ENCODE measurements at regions not wholly inside any gene's neighbourhood (a gene's known extent, or its start where the extent isn't known, plus 50 kb on each side); places are given as distances from the start of the nearest gene placed in this dataset.

- Histone ChIP-seq H3K9me3 (ENCODE audit: control insufficient read depth in 2 of 2, low read length in 2 of 2) (no peaks in the 10 kb centered on the region), H3K36me3 (ENCODE audit: control insufficient read depth in 2 of 2, insufficient read depth in 2 of 2, low read length in 2 of 2) (no peaks in the 10 kb centered on the region), H3K27me3 (ENCODE audit: control insufficient read depth in 2 of 2, insufficient read depth in 2 of 2, low read length in 2 of 2) (no peaks in the 10 kb centered on the region), H3K9ac (ENCODE audit: low read depth in 1 of 2, low read length in 2 of 2) (no peak overlapping the region), H3K4me3 (ENCODE audit: low read length in 2 of 2) (no peak overlapping the region), H3K4me1 (ENCODE audit: control insufficient read depth in 2 of 2, insufficient read depth in 2 of 2, low read length in 2 of 2) (no peaks in the 10 kb centered on the region), H3K27ac (ENCODE audit: low read depth in 2 of 2, low read length in 2 of 2) (no peak overlapping the region)
Measured at GRCh38 chr9:86893811-86894490, 53.4 kb downstream of the GAS1 start.

GRCh38 chr9:86892576-86892975, 54.7 kb downstream of the GAS1 start:
- no peaks in the 10 kb centered on the region for H3K9me3 ChIP-seq (ENCODE audit: control insufficient read depth in 2 of 2, low read length in 2 of 2)
- no peaks in the 10 kb centered on the region for H3K4me1 ChIP-seq (ENCODE audit: control insufficient read depth in 2 of 2, insufficient read depth in 2 of 2, low read length in 2 of 2)
- H3K36me3 ChIP-seq (ENCODE audit: control insufficient read depth in 2 of 2, insufficient read depth in 2 of 2, low read length in 2 of 2), result no peaks in the 10 kb centered on the region
- H3K9ac ChIP-seq (ENCODE audit: low read depth in 1 of 2, low read length in 2 of 2), result no peak overlapping the region
- H3K27me3 ChIP-seq (ENCODE audit: control insufficient read depth in 2 of 2, insufficient read depth in 2 of 2, low read length in 2 of 2), result no peaks in the 10 kb centered on the region
- no peak overlapping the region for H3K4me3 ChIP-seq (ENCODE audit: low read length in 2 of 2)
- no peak overlapping the region for H3K27ac ChIP-seq (ENCODE audit: low read depth in 2 of 2, low read length in 2 of 2)

- Histone ChIP-seq H3K4me1 (ENCODE audit: control insufficient read depth in 2 of 2, insufficient read depth in 2 of 2, low read length in 2 of 2) (no peaks in the 10 kb centered on the region), H3K9ac (ENCODE audit: low read depth in 1 of 2, low read length in 2 of 2) (no peak overlapping the region), H3K27me3 (ENCODE audit: control insufficient read depth in 2 of 2, insufficient read depth in 2 of 2, low read length in 2 of 2) (no peaks in the 10 kb centered on the region), H3K36me3 (ENCODE audit: control insufficient read depth in 2 of 2, insufficient read depth in 2 of 2, low read length in 2 of 2) (no peaks in the 10 kb centered on the region), H3K27ac (ENCODE audit: low read depth in 2 of 2, low read length in 2 of 2) (no peak overlapping the region), H3K9me3 (ENCODE audit: control insufficient read depth in 2 of 2, low read length in 2 of 2) (no peaks in the 10 kb centered on the region), H3K4me3 (ENCODE audit: low read length in 2 of 2) (no peak overlapping the region)
Measured at GRCh38 chr9:86891886-86892437, 55.3 kb downstream of the GAS1 start.

GRCh38 chr9:86891091-86891490, 56.2 kb downstream of the GAS1 start:
- H3K36me3 ChIP-seq (ENCODE audit: control insufficient read depth in 2 of 2, insufficient read depth in 2 of 2, low read length in 2 of 2), result no peaks in the 10 kb centered on the region

GRCh38 chr9:86885232-86885631, 62.1 kb downstream of the GAS1 start:
- Histone ChIP-seq H3K27ac (ENCODE audit: low read depth in 2 of 2, low read length in 2 of 2) (no peak overlapping the region), H3K4me1 (ENCODE audit: control insufficient read depth in 2 of 2, insufficient read depth in 2 of 2, low read length in 2 of 2) (no peaks in the 10 kb centered on the region), H3K9ac (ENCODE audit: low read depth in 1 of 2, low read length in 2 of 2) (no peak overlapping the region), H3K4me3 (ENCODE audit: low read length in 2 of 2) (no peak overlapping the region), H3K9me3 (ENCODE audit: control insufficient read depth in 2 of 2, low read length in 2 of 2) (no peaks in the 10 kb centered on the region), H3K36me3 (ENCODE audit: control insufficient read depth in 2 of 2, insufficient read depth in 2 of 2, low read length in 2 of 2) (no peaks in the 10 kb centered on the region), H3K27me3 (ENCODE audit: control insufficient read depth in 2 of 2, insufficient read depth in 2 of 2, low read length in 2 of 2) (no peaks in the 10 kb centered on the region)

More at GRCh38 chr9:86891091-86891490, 56.2 kb downstream of the GAS1 start:
- H3K27me3 ChIP-seq (ENCODE audit: control insufficient read depth in 2 of 2, insufficient read depth in 2 of 2, low read length in 2 of 2), result no peaks in the 10 kb centered on the region
- H3K9me3 ChIP-seq (ENCODE audit: control insufficient read depth in 2 of 2, low read length in 2 of 2), result no peaks in the 10 kb centered on the region
- H3K4me3 ChIP-seq (ENCODE audit: low read length in 2 of 2), result no peak overlapping the region
- no peak overlapping the region for H3K9ac ChIP-seq (ENCODE audit: low read depth in 1 of 2, low read length in 2 of 2)
- no peak overlapping the region for H3K27ac ChIP-seq (ENCODE audit: low read depth in 2 of 2, low read length in 2 of 2)
- no peaks in the 10 kb centered on the region for H3K4me1 ChIP-seq (ENCODE audit: control insufficient read depth in 2 of 2, insufficient read depth in 2 of 2, low read length in 2 of 2)

- Histone ChIP-seq H3K9ac (ENCODE audit: low read depth in 1 of 2, low read length in 2 of 2) (no peak overlapping the region), H3K4me3 (ENCODE audit: low read length in 2 of 2) (no peak overlapping the region), H3K27ac (ENCODE audit: low read depth in 2 of 2, low read length in 2 of 2) (no peak overlapping the region), H3K4me1 (ENCODE audit: control insufficient read depth in 2 of 2, insufficient read depth in 2 of 2, low read length in 2 of 2) (no peaks in the 10 kb centered on the region), H3K9me3 (ENCODE audit: control insufficient read depth in 2 of 2, low read length in 2 of 2) (no peaks in the 10 kb centered on the region), H3K36me3 (ENCODE audit: control insufficient read depth in 2 of 2, insufficient read depth in 2 of 2, low read length in 2 of 2) (no peaks in the 10 kb centered on the region), H3K27me3 (ENCODE audit: control insufficient read depth in 2 of 2, insufficient read depth in 2 of 2, low read length in 2 of 2) (no peaks in the 10 kb centered on the region)
Measured at GRCh38 chr9:86876621-86877196, 70.6 kb downstream of the GAS1 start.

GRCh38 chr9:86868616-86869015, 78.7 kb downstream of the GAS1 start:
- Histone ChIP-seq H3K4me3 (ENCODE audit: low read length in 2 of 2) (no peak overlapping the region), H3K27me3 (ENCODE audit: control insufficient read depth in 2 of 2, insufficient read depth in 2 of 2, low read length in 2 of 2) (no peaks in the 10 kb centered on the region), H3K9ac (ENCODE audit: low read depth in 1 of 2, low read length in 2 of 2) (no peak overlapping the region), H3K4me1 (ENCODE audit: control insufficient read depth in 2 of 2, insufficient read depth in 2 of 2, low read length in 2 of 2) (no peaks in the 10 kb centered on the region), H3K9me3 (ENCODE audit: control insufficient read depth in 2 of 2, low read length in 2 of 2) (no peaks in the 10 kb centered on the region), H3K27ac (ENCODE audit: low read depth in 2 of 2, low read length in 2 of 2) (no peak overlapping the region), H3K36me3 (ENCODE audit: control insufficient read depth in 2 of 2, insufficient read depth in 2 of 2, low read length in 2 of 2) (no peaks in the 10 kb centered on the region)

GRCh38 chr9:86867804-86868313, 79.4 kb downstream of the GAS1 start:
- Histone ChIP-seq H3K36me3 (ENCODE audit: control insufficient read depth in 2 of 2, insufficient read depth in 2 of 2, low read length in 2 of 2) (no peaks in the 10 kb centered on the region), H3K9ac (ENCODE audit: low read depth in 1 of 2, low read length in 2 of 2) (no peak overlapping the region), H3K4me3 (ENCODE audit: low read length in 2 of 2) (no peak overlapping the region), H3K4me1 (ENCODE audit: control insufficient read depth in 2 of 2, insufficient read depth in 2 of 2, low read length in 2 of 2) (no peaks in the 10 kb centered on the region), H3K27me3 (ENCODE audit: control insufficient read depth in 2 of 2, insufficient read depth in 2 of 2, low read length in 2 of 2) (no peaks in the 10 kb centered on the region), H3K9me3 (ENCODE audit: control insufficient read depth in 2 of 2, low read length in 2 of 2) (no peaks in the 10 kb centered on the region), H3K27ac (ENCODE audit: low read depth in 2 of 2, low read length in 2 of 2) (no peak overlapping the region)

GRCh38 chr9:86865952-86866351, 81.4 kb downstream of the GAS1 start:
- no peak overlapping the region for H3K4me3 ChIP-seq (ENCODE audit: low read length in 2 of 2)
- H3K9me3 ChIP-seq (ENCODE audit: control insufficient read depth in 2 of 2, low read length in 2 of 2), result no peaks in the 10 kb centered on the region
- no peaks in the 10 kb centered on the region for H3K27me3 ChIP-seq (ENCODE audit: control insufficient read depth in 2 of 2, insufficient read depth in 2 of 2, low read length in 2 of 2)
- H3K4me1 ChIP-seq (ENCODE audit: control insufficient read depth in 2 of 2, insufficient read depth in 2 of 2, low read length in 2 of 2), result no peaks in the 10 kb centered on the region
- H3K36me3 ChIP-seq (ENCODE audit: control insufficient read depth in 2 of 2, insufficient read depth in 2 of 2, low read length in 2 of 2), result no peaks in the 10 kb centered on the region
- H3K9ac ChIP-seq (ENCODE audit: low read depth in 1 of 2, low read length in 2 of 2), result no peak overlapping the region
- no peak overlapping the region for H3K27ac ChIP-seq (ENCODE audit: low read depth in 2 of 2, low read length in 2 of 2)

GRCh38 chr9:86860006-86860405, 87.3 kb downstream of the GAS1 start:
- no peak overlapping the region for H3K9ac ChIP-seq (ENCODE audit: low read depth in 1 of 2, low read length in 2 of 2)
- no peaks in the 10 kb centered on the region for H3K9me3 ChIP-seq (ENCODE audit: control insufficient read depth in 2 of 2, low read length in 2 of 2)
- no peak overlapping the region for H3K4me3 ChIP-seq (ENCODE audit: low read length in 2 of 2)
- no peak overlapping the region for H3K27ac ChIP-seq (ENCODE audit: low read depth in 2 of 2, low read length in 2 of 2)
- H3K4me1 ChIP-seq (ENCODE audit: control insufficient read depth in 2 of 2, insufficient read depth in 2 of 2, low read length in 2 of 2), result no peaks in the 10 kb centered on the region
- H3K36me3 ChIP-seq (ENCODE audit: control insufficient read depth in 2 of 2, insufficient read depth in 2 of 2, low read length in 2 of 2), result no peaks in the 10 kb centered on the region
- no peaks in the 10 kb centered on the region for H3K27me3 ChIP-seq (ENCODE audit: control insufficient read depth in 2 of 2, insufficient read depth in 2 of 2, low read length in 2 of 2)
